ENCODE measurements at regions not wholly inside any gene's neighbourhood (a gene's known extent, or its start where the extent isn't known, plus 50 kb on each side); places are given as distances from the start of the nearest gene placed in this dataset.

DNA sequence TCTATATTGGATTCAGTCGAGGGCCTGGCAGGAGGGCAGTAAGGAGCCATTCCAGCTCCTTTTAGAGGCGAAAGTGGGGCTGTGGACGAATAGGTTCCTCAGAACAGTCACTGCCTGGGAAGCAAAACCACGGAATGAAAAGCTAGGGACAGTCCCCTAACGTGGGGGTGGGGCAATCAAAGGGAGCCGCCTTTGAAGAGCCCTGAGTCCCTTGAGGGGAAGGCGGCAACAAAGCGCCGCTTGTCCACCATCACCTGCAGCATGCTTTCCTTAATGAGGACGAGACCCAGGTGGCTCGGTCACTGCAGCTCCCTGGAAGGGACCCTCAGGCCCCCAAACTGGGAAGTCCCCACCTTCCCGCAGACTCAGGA is 184.7 kb downstream of the ETS2 start:
- no peak for ATAC-seq (ENCODE audit: poor library complexity)
- H3K36me3 ChIP-seq (ENCODE audit: insufficient read depth, low read length), result no peaks in the 10 kb centered on the region

DNA sequence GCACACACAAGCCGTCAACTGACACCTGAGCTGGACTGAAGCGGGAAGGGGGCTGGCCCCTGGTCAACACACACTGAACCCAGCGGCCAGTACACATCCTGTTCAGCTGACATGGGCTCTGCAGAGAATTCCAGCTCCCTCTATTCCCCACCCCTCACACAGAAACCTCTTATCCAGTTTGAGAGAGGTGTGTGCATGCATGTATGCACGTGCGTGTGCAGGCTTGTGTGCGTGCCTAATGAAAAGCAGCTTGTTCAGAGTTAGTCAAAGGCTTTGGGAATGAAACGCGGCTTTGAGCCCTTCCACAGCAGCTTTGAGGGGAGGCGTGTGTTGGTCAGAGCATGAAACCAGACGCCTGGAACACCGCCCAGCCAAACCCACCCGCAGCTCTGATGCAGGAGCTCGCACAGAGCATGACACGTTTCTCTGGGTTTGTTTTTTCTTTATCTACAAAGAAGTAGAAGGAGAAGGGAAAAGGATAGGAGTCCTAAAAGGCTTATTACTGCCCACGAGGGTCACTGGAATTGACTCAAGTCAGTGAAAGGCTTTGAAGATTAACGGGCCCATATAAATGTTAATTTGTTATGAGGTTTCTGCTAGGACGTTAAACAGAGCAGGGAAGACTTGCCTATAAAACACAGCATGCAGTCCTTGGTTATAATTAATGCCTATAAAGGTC is 184.2 kb downstream of the ETS2 start:
- Mint-ChIP-seq H3K27me3 (peaks cover 45% of the 10 kb centered on the region), H3K36me3 (ENCODE audit: low read depth) (no peaks in the 10 kb centered on the region), H3K9me3 (no peaks in the 10 kb centered on the region), H3K4me3 (no peak overlapping the region), H3K27ac (no peak overlapping the region), H3K4me1 (ENCODE audit: low read depth) (peaks cover 9% of the 10 kb centered on the region)
- H3K4me3 ChIP-seq (ENCODE audit: low read length), result no peak overlapping the region
- POLR2A ChIA-PET, result no interaction called here
- no peak overlapping the region for H3K27ac ChIP-seq (ENCODE audit: low read depth in 1 of 2, low read length in 2 of 2)
- H3K9me3 ChIP-seq (ENCODE audit: control insufficient read depth in 1 of 2, insufficient read depth in 1 of 2, low read length in 2 of 2), result no peaks in the 10 kb centered on the region
- H3K27me3 ChIP-seq (ENCODE audit: control insufficient read depth in 1 of 2, insufficient read depth in 2 of 2, low read length in 2 of 2), result peaks cover 20 to 53% of the 10 kb centered on the region in 2 experiments
- H3K36me3 ChIP-seq (ENCODE audit: insufficient read depth, low read length), result no peaks in the 10 kb centered on the region
- DNase-seq, result no peak
- TF ChIP-seq, protein P1, sequence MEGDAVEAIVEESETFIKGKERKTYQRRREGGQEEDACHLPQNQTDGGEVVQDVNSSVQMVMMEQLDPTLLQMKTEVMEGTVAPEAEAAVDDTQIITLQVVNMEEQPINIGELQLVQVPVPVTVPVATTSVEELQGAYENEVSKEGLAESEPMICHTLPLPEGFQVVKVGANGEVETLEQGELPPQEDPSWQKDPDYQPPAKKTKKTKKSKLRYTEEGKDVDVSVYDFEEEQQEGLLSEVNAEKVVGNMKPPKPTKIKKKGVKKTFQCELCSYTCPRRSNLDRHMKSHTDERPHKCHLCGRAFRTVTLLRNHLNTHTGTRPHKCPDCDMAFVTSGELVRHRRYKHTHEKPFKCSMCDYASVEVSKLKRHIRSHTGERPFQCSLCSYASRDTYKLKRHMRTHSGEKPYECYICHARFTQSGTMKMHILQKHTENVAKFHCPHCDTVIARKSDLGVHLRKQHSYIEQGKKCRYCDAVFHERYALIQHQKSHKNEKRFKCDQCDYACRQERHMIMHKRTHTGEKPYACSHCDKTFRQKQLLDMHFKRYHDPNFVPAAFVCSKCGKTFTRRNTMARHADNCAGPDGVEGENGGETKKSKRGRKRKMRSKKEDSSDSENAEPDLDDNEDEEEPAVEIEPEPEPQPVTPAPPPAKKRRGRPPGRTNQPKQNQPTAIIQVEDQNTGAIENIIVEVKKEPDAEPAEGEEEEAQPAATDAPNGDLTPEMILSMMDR (IDR thresholded peaks at IDR 0.05), result no peak
- CTCF ChIA-PET, result no interaction called here
- intact Hi-C loops (cut with DNase I, micrococcal nuclease), result no loop called here
- no peak for ATAC-seq (ENCODE audit: poor library complexity)
- H3K4me1 ChIP-seq (ENCODE audit: insufficient read depth, low read length), result peaks cover 9% of the 10 kb centered on the region

More for the DNA sequence above, 184.7 kb downstream of the ETS2 start:
- H3K36me3 Mint-ChIP-seq (ENCODE audit: low read depth), result no peaks in the 10 kb centered on the region
- no peak for DNase-seq
- H3K4me1 Mint-ChIP-seq (ENCODE audit: low read depth), result peaks cover 4% of the 10 kb centered on the region
- H3K9me3 ChIP-seq (ENCODE audit: control insufficient read depth in 1 of 2, insufficient read depth in 1 of 2, low read length in 2 of 2), result no peaks in the 10 kb centered on the region
- ChIA-PET POLR2A (no interaction called here), CTCF (no interaction called here)
- no peaks in the 10 kb centered on the region for H3K9me3 Mint-ChIP-seq
- H3K4me3 Mint-ChIP-seq, result no peak overlapping the region
- H3K27ac ChIP-seq (ENCODE audit: low read depth in 1 of 2, low read length in 2 of 2), result no peak overlapping the region
- peaks cover 5% of the 10 kb centered on the region for H3K4me1 ChIP-seq (ENCODE audit: insufficient read depth, low read length)
- H3K4me3 ChIP-seq (ENCODE audit: low read length), result no peak overlapping the region
- TF ChIP-seq, protein P1 (IDR thresholded peaks at IDR 0.05), result no peak
- H3K27me3 ChIP-seq (ENCODE audit: control insufficient read depth in 1 of 2, insufficient read depth in 2 of 2, low read length in 2 of 2), result peaks cover 15 to 47% of the 10 kb centered on the region in 2 experiments
- intact Hi-C loops (cut with DNase I, micrococcal nuclease), result no loop called here
- no peak overlapping the region for H3K27ac Mint-ChIP-seq
- peaks cover 40% of the 10 kb centered on the region for H3K27me3 Mint-ChIP-seq

DNA sequence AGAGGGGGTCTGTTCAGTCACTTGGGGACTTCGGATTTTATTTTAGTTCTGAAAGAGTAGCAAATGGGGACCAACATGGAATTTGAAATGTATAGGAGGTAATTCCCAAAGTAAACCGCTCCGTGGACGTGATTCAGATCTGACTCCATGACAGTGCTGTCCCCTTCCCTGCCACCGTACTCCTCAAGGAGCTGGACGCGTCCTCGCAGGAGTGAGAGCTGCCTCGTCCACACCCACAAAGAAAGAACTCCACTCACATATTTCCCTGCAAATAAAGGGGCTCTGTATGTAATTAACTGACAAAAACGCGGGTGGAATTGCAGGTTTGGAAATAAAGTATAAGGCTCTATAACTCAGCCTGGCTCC is 183.6 kb downstream of the ETS2 start:
- Mint-ChIP-seq H3K4me3 (no peak overlapping the region), H3K4me1 (ENCODE audit: low read depth) (peaks cover 13% of the 10 kb centered on the region), H3K9me3 (no peaks in the 10 kb centered on the region), H3K27ac (no peak overlapping the region), H3K36me3 (ENCODE audit: low read depth) (no peaks in the 10 kb centered on the region), H3K27me3 (peaks cover 50% of the 10 kb centered on the region)
- Histone ChIP-seq H3K4me1 (ENCODE audit: insufficient read depth, low read length) (peaks cover 11% of the 10 kb centered on the region), H3K27ac (ENCODE audit: low read depth in 1 of 2, low read length in 2 of 2) (no peak overlapping the region), H3K36me3 (ENCODE audit: insufficient read depth, low read length) (no peaks in the 10 kb centered on the region), H3K27me3 (ENCODE audit: control insufficient read depth in 1 of 2, insufficient read depth in 2 of 2, low read length in 2 of 2) (peaks cover 20 to 56% of the 10 kb centered on the region in 2 experiments), H3K9me3 (ENCODE audit: control insufficient read depth in 1 of 2, insufficient read depth in 1 of 2, low read length in 2 of 2) (no peaks in the 10 kb centered on the region), H3K4me3 (ENCODE audit: low read length) (no peak overlapping the region)
- TF ChIP-seq, protein P1 (IDR thresholded peaks at IDR 0.05), result no peak
- ChIA-PET POLR2A (no interaction called here), CTCF (no interaction called here)
- intact Hi-C loops (cut with DNase I, micrococcal nuclease), result no loop called here
- ATAC-seq (ENCODE audit: poor library complexity), result no peak
- no peak for DNase-seq

Measured in CD4-positive, alpha-beta T cell (primary cell).